H54 (cell line): ENCODE measurements at regions not wholly inside any gene's neighbourhood (a gene's known extent, or its start where the extent isn't known, plus 50 kb on each side); places are given as distances from the start of the nearest gene placed in this dataset.

Experiments
- DNase-seq: peaks from one replicate; pipeline ENCODE4 v3.0.0; 2011; ENCODE audit warnings: low spot score, mixed read lengths; ENCODE audit not compliant: insufficient read length
- FAIRE-seq: peaks from 3 replicates; lab custom pipeline; 2011; peaks lifted over from hg19 to GRCh38; lab: Jason Lieb, UNC
- POLR2A ChIP-seq: IDR thresholded peaks from 2 replicates; pipeline ENCODE4 v1.6.1; 2011; ENCODE audit warnings: low read depth, mild to moderate bottlenecking, low read length

GRCh38 chr7:110001254-110001938 lies 1089.5 kb upstream of the LRRN3 start:
- FAIRE-seq = no peak
- no peak for DNase-seq
- TF ChIP-seq POLR2A = no peak

- FAIRE-seq = no peak
- no peak for TF ChIP-seq POLR2A
- DNase-seq = no peak
Measured at GRCh38 chr7:110003827-110004226, 1087.1 kb upstream of the LRRN3 start.

GRCh38 chr7:110007320-110008063 lies 1083.4 kb upstream of the LRRN3 start:
- FAIRE-seq (no peak), DNase-seq (no peak)
- no peak for TF ChIP-seq POLR2A

GRCh38 chr7:110010359-110010758 lies 1080.6 kb upstream of the LRRN3 start:
- no peak for TF ChIP-seq POLR2A
- FAIRE-seq (no peak), DNase-seq (no peak)

GRCh38 chr7:110017405-110017804 lies 1073.5 kb upstream of the LRRN3 start:
- FAIRE-seq (no peak), DNase-seq (no peak)
- no peak for TF ChIP-seq POLR2A

GRCh38 chr7:110027385-110027784 lies 1063.5 kb upstream of the LRRN3 start:
- no peak for TF ChIP-seq POLR2A
- FAIRE-seq (no peak), DNase-seq (no peak)

GRCh38 chr7:110043519-110043918 lies 1047.4 kb upstream of the LRRN3 start:
- FAIRE-seq = no peak
- no peak for DNase-seq
- TF ChIP-seq POLR2A = no peak

GRCh38 chr7:110050785-110051184 lies 1040.1 kb upstream of the LRRN3 start:
- DNase-seq = no peak
- FAIRE-seq = no peak
- no peak for TF ChIP-seq POLR2A

GRCh38 chr7:110051372-110051771 lies 1039.6 kb upstream of the LRRN3 start:
- FAIRE-seq = no peak
- no peak for DNase-seq
- no peak for TF ChIP-seq POLR2A

- FAIRE-seq (no peak), DNase-seq (no peak)
- no peak for TF ChIP-seq POLR2A
Measured at GRCh38 chr7:110056331-110056730, 1034.6 kb upstream of the LRRN3 start.

GRCh38 chr7:110058401-110058800 lies 1032.5 kb upstream of the LRRN3 start:
- DNase-seq (no peak), FAIRE-seq (no peak)
- no peak for TF ChIP-seq POLR2A

- FAIRE-seq = no peak
- TF ChIP-seq POLR2A = no peak
- DNase-seq = no peak
Measured at GRCh38 chr7:110061387-110061786, 1029.5 kb upstream of the LRRN3 start.

- no peak for FAIRE-seq
- no peak for TF ChIP-seq POLR2A
- DNase-seq = no peak
Measured at GRCh38 chr7:110065121-110065520, 1025.8 kb upstream of the LRRN3 start.

GRCh38 chr7:110066843-110067242 lies 1024.1 kb upstream of the LRRN3 start:
- no peak for DNase-seq
- no peak for FAIRE-seq
- TF ChIP-seq POLR2A = no peak

GRCh38 chr7:110071192-110071591 lies 1019.7 kb upstream of the LRRN3 start:
- no peak for TF ChIP-seq POLR2A
- DNase-seq (no peak), FAIRE-seq (no peak)
